NK-92 treated with Interleukin-12 subunit alpha and Interleukin-12 subunit beta, amount 100 ng/mL, for 24 hours (cell line): ENCODE measurements at regions not wholly inside any gene's neighbourhood (a gene's known extent, or its start where the extent isn't known, plus 50 kb on each side); places are given as distances from the start of the nearest gene placed in this dataset.

Source experiments
- DNase-seq: peaks from one replicate; lab custom pipeline; 2025; lab: John Stamatoyannopoulos, UW

DNA sequence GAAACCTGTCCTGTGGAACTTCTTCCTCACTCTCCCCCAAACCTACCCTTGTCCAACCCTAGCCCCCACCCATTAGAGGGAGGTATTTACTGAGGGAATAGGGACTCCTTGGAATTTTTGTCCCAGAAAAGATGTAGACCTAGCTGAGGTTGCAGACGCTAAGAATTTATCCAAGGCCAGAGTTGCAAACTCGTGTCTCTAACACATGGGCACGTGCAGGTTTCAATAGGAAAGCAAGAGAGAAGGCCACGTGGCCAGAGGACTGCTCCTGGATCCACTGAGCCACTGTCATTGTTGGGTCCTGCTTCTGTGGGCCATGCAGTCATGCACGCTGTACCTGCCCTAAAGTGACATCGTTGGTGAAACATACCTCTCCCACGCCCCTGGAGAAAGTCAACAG, 243.4 kb upstream of the KCNG1 start:
- no peak for DNase-seq

DNA sequence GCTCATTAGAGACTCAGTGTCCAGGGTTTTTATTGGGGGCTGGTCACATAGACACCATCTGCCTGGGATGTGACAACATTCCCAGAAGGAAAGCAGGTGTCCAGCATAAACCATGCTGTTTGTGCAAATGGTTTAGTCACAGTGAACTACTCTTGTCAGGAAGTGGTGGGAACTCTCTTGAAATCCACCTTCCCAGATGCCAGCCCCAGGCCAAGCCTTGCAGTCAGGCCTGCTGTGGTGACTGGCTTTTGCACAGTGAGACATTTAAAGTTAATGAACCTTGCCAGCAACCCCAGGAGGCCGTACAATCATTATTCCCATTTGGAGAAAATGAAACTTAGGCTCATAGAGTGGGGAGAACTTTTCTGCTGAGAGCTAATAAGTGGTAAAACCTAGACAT, 242.5 kb upstream of the KCNG1 start:
- DNase-seq = no peak

DNA sequence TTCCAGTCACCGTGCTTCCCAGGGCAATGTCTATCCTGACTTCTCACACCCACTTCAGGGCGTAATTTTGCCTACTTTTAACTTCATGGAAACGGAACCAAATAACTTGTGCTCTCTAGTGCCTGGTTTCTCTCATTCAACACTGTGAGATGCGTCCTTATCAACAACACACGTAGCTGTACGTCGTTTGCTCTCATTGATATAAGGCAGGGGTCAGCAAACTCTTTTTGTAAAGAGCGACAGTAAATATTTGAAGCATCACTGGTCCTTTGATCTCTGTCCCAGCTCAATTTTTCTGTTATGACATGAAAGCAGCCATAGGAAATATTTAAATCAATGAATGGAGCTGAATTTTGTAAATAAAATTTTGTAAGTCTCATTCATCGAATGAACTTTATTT, 239.3 kb upstream of the KCNG1 start:
- DNase-seq = no peak

DNA sequence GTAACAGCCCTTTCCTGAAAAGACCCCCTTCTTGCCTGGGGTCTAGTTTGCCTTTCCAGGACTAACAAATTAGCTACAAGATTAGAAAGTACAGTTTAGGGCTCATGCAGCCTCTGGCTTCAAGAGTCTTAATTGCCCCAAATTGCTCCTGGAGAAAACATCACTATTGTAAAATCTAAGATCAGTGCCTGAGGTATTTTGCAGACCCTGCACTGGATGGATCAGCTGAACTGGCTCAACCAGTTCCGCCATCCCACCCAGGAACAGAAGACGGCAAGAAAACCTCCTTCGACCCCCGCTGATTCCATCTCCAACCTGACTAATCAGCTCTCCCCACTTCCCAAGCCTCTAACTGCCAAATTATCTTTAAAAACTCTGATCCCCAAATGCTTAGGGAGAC, 236.5 kb upstream of the KCNG1 start:
- DNase-seq = no peak

- no peak for DNase-seq
These were observed 235.8 kb upstream of the KCNG1 start for GRCh38 chr20:51258582-51259165.

DNA sequence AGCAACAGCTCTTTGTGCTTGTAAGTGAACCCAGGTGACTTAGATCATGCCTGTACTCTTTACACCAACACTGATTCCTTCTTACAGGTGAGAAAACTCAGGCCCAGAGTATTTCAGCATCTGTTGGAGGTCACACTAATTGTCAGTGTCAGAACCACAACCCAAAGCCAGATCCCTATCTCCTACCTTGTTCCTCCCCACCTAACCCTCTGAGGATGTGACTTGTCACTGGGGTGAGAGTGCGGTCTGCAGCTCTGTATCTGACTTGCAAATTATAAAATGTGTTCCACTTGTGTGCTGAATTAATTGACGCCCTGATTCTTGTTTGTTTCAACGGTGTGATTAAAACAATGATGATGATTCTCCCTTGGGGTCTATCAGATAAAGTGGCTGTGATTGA, 232.5 kb upstream of the KCNG1 start:
- peak; percentile 33 for DNase-seq

DNA sequence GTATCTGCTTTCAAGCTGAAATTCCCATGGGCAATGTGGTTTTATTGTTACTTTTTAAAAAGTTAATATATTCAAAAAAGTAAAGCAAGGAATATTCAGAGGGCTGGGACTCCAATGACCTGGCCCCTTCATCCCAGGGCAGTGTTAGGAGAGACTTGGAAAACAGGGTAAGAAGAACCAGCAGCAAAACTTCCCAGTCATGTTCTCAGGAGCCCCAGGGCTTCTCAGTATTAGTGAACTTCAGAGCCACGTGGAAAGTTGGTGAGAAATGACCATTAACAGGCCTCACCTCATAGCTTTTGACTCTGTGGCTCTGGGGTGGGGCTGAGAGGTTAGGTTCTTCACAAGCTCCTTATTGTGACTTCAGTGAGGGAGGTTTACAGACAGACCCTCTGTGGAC, 230.4 kb upstream of the KCNG1 start:
- DNase-seq = no peak

DNA sequence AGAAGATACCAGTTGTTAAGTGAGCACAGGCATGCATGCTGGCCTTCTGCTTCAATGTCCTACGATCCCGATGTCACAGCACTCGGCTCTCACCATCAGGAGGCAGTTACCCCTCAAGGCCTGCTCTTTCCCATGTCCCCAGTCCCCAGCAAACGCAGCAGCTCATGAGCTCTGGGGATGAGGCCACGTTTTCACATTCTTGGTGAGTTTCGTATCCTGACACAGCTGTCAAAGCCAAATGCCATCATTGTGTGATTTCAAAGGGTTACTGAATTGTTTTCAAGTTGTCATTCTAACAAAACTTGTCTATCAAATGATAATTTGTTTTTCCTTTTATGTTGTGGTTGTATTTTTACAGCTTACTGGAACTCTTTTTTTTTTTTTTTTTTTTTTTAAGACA, 226.9 kb upstream of the KCNG1 start:
- DNase-seq = no peak

DNA sequence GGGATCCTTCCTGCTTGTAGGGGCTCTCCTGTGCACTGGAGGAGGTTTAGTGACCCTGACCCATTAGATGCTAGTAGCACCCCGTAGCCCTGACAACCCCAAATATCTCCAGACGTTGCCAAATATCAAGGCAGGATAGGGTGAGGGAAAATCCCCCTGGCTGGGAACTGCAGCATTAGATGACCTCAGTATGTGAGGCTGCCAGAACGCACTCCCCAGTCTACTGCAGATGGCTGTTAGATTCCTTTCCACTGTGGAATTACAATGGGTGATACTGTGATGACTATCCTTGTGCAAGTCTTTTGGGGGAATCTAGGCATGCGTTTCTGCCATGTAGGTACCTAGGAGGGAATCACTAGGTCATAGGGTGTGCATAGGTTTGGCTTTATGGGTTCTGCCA, 226.3 kb upstream of the KCNG1 start:
- no peak for DNase-seq

DNA sequence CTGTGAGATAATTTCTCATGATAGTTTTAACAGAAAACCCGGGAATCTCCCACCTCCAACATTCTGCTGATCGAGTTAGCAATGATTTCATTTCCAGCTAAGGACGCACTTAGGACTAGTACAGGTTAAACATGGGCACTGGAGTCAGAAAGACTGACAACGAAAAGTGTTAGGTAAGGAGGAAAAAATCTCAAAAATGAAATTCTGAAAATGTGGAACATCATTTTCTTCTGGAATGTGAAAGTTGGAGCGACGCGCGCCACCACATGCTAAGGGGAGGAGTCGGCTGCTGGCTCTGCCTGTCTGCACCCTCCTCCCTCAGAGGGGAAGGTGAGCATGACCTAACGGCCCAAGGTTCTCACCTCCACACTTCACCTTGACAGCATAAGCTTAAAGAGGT, 221.6 kb upstream of the KCNG1 start:
- no peak for DNase-seq

DNA sequence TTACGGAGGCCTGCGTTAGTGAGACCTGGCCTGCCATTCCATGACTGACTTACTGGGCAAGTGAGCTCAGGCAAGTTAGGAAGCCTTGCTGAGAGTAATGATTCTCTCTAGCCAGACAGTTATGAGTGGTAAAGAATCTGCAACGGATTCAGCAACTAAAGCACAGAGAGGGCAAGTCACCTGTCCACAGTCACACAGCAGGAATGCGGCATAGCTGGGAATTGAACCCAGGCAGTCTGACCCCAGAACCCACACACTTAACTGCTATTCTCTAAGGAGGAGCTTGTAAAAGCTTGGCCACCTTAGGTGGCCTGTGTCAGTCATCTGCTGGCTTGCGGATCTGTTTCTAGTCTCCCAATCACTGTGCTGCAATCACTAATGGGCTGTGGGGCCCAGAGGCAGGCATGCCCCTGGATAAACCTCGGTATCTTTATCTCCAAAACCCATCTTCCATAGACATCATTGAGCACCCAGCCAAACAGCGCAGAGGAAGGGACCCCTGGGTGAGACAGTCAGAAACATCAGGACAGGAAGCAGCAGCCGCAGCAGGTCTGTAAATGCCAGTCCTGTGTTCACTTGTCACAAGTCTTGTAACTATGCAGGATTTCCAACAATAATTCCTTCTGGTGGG, 215.9 kb upstream of the KCNG1 start:
- no peak for DNase-seq

DNA sequence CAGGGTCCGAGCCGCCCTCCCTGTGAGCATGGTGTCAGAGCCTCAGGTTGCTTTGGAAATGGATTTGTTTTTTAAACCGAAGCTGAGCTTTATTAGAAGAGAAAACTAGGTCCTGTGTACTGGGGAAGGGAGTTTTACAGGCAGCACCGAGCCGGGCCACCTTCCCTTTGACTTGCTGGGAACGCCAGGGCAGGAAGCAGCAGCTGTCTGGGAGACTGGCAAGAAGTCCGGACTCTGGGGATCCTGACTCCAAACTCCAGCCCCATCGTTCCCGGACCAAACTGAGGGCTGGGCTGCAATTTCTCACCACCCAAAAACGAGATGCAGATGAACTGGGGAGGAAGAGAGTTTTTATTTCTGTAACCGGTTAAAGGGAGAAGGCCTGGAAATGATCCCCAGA, 214.9 kb upstream of the KCNG1 start:
- no peak for DNase-seq

DNA sequence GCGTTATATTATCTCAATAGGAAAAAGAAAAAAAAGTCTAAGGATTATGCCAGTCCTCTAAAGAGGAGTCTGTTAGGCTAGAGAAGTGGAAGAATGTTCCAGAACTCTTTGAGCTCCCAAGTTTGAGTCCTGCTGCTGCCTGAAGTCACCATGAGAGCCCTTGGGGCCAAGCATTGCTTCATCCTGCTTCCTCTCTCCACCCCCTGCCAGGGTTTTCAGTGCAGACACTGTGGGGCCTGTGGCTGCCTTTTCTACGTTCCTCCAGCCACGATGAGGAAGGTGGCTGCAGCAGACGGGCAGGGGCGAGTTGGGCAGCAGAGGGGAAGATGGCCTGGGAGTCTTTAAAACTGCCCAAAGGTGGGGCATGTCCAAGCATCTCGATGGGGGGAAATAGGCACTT, 214.4 kb upstream of the KCNG1 start:
- DNase-seq = peak; percentile 8

GRCh38 chr20:51236421-51236820, 213.5 kb upstream of the KCNG1 start:
- no peak for DNase-seq

GRCh38 chr20:51233345-51233744, 210.4 kb upstream of the KCNG1 start:
- no peak for DNase-seq

GRCh38 chr20:51230727-51231126, 207.8 kb upstream of the KCNG1 start:
- no peak for DNase-seq

- DNase-seq = no peak
These were observed 205.9 kb upstream of the KCNG1 start for GRCh38 chr20:51228763-51229162.

DNA sequence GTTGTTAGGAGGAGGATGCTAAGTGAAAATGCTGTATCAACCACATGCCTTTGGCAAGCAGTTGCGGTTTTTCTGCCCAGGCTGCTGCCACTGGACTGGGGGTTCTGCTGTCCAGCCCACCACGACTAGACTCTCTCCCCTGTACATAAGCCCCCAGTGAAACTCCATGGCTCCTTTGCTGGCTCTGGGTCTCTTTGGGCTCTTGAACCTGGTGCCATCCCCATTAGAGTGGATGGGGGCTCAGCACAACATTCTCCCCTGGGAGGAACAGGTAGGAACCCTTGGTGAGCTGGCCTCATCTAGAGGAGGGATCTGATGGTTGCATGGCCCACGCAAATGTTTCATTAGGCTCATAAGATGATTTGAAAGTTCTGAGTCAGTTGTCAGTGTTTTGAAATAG, 204.8 kb upstream of the KCNG1 start:
- DNase-seq = no peak

GRCh38 chr20:51223183-51223720, 200.3 kb upstream of the KCNG1 start:
- no peak for DNase-seq

DNA sequence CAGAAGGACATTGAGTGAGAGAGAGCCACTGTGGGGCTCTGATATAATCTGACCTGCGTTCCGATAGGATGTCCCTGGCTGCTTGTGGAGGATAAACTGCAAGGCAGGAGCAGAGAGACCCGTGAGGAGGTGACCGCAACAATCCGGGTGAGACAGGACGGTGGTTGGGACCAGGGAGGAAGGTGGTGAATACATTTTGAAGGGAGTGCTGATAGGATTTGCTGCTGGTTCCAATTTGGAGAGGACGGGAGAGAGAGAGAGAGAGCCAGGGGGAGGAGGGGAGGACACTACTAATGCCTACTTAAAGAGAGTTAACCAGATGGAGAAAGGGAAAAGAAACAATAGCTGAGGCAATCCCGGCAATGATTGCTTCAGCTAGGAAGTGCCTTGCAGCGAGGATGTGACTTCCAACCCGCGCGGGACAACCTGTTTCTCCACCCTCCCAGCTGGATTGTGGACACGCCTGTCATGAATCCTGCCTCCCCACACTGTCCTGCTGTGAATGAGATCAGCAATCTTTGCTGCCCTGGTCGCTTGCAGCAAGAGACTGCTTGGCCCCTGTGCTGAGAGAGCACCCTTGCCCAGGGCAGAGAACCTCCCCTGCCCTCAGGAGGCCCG, 199.0 kb upstream of the KCNG1 start:
- no peak for DNase-seq

DNA sequence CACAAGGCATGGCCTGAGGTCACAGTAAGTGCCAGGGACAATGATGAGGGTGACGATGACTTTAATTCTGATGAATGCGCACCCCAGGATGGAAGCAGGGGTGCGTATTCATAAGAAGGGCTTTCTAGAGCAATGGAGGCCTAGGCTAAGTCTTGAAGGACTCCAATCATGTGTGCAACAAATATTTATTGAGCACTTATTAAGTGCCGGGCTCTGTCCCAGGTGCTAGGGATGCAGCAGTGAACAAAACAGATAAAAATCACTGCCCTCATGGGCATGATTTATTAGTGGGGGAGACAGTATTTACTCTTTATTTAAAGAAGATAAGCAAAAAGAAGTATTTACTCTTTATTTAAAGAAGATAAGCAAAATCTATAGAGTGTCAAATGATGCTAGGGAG, 198.2 kb upstream of the KCNG1 start:
- DNase-seq = no peak

DNA sequence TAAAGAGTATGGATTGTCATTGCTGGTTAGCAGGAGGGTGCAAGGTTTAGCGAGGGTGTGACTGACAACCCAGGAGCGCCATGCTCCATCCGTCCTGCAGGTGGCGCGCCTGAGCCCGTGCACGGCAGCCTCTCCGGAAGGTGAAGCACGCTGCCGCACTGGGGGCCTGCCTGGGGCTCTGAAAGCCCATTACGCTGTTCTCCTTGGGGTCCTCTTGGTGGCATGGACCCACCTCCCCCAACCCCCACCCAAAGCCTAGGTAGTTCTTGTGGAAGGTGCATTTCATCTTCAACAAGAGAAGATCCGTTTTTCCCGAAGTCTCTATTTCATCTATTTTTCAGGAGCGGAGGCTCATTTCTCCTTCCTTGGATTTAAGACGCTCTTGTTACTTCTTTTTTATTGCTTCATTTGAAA, 197.4 kb upstream of the KCNG1 start:
- peak; percentile 13 for DNase-seq

DNA sequence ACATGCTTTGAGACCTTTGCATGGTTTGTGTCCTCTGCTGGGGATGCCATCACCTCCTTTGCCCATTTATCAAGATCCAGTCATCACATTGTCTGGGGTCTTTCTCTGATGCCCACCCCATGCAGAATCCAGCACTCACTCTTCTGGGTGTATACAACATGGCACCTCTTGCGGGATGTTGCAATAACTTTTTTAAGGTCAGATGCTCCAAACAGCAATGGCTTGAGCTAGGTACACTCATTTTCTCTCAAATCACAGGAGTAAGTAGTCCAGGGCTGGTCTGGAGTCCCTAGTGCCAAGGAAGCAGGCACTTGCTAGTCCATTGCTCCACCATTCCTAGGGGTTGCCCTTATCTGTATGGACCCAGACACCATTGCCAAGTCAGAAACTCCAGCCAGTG, 196.6 kb upstream of the KCNG1 start:
- DNase-seq = no peak

DNA sequence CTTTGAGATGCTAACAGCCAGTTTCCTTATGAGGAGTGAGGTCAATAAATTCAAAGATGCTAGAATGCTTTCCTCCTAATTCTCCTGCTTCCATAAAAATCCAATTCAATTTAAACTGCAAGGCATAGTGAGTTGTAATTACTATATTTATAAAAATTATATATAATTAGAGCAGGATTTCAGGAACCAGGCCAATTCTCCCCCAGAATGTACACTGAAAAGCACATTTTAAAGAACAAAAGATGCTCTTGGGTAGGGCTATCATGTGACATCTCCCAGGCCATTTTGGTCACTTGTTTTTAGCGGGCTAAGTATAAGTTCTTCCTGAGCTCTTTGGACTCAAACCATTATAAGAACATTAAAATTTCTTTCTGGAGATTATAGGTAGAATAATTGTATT, 195.7 kb upstream of the KCNG1 start:
- DNase-seq = no peak
